GM18511 (cell line): ENCODE measurements at regions not wholly inside any gene's neighbourhood (a gene's known extent, or its start where the extent isn't known, plus 50 kb on each side); places are given as distances from the start of the nearest gene placed in this dataset.
"Not testable (repeated sequence)": the region's sequence is repeated elsewhere in the genome, so short reads cannot be mapped to it uniquely, and the experiment has no call there.

Experiments used
- ATAC-seq: cut with Tn5 transposase; IDR thresholded peaks from one replicate; pipeline ENCODE4 v1.9.1; 2021; ENCODE audit warnings: mild to moderate bottlenecking, moderate library complexity; ENCODE audit not compliant: unreplicated experiment

GRCh38 chr1:161454865-161455707, 50.2 kb upstream of the FCGR2A start:
- ATAC-seq, result peak; percentile 34

GRCh38 chr1:161453950-161454864, 51.0 kb upstream of the FCGR2A start:
- ATAC-seq, result peak; percentile 80

GRCh38 chr1:161451698-161452348, 53.4 kb upstream of the FCGR2A start:
- not testable (repeated sequence) for ATAC-seq

GRCh38 chr1:161447760-161448332, 57.4 kb upstream of the FCGR2A start:
- ATAC-seq, result peak; percentile 37

GRCh38 chr1:161447040-161447759, 58.1 kb upstream of the FCGR2A start:
- ATAC-seq, result peak; percentile 62

- not testable (repeated sequence) for ATAC-seq
Observed at GRCh38 chr1:161444725-161445124, 60.5 kb upstream of the FCGR2A start.

GRCh38 chr1:161444255-161444654, 61.0 kb upstream of the FCGR2A start:
- not testable (repeated sequence) for ATAC-seq

- no peak for ATAC-seq
Observed at GRCh38 chr1:161440312-161440894, 64.9 kb upstream of the FCGR2A start.

GRCh38 chr1:161439280-161440232, 65.7 kb upstream of the FCGR2A start:
- ATAC-seq, result no peak

GRCh38 chr1:161433191-161433590, 65.5 kb upstream of the CFAP126 start:
- not testable (repeated sequence) for ATAC-seq

- ATAC-seq, result no peak
Observed at GRCh38 chr1:161432091-161432490, 64.4 kb upstream of the CFAP126 start.

- ATAC-seq, result no peak
Observed at GRCh38 chr1:161427733-161428516, 60.2 kb upstream of the CFAP126 start.

- not testable (repeated sequence) for ATAC-seq
Observed at GRCh38 chr1:161422914-161423313, 55.2 kb upstream of the CFAP126 start.

- ATAC-seq, result no peak
Observed at GRCh38 chr1:161421456-161421855, 53.8 kb upstream of the CFAP126 start.

GRCh38 chr1:161420763-161421455, 53.2 kb upstream of the CFAP126 start:
- ATAC-seq, result no peak

- ATAC-seq, result not testable (repeated sequence)
Observed at GRCh38 chr1:161417536-161417935, 49.9 kb upstream of the CFAP126 start.
